Upper lobe of left lung (tissue), 6 donors: ENCODE measurements at regions not wholly inside any gene's neighbourhood (a gene's known extent, or its start where the extent isn't known, plus 50 kb on each side); places are given as distances from the start of the nearest gene placed in this dataset.

Experiments used
- ATAC-seq, 2 donors: fragments of 200-7000 bp; cut with Tn5 transposase; one replicate each; pipeline ENCODE4 v1.9.1; 2022; ENCODE audit warnings: mild to moderate bottlenecking in 2 of 2, moderate library complexity in 2 of 2; ENCODE audit not compliant: low FRiP score in 2 of 2
- DNase-seq, 2 donors: peaks; one replicate each; pipeline ENCODE4 v3.0.0-alpha.2; 2019 to 2020
- H3K27ac ChIP-seq, 4 donors: fragments of 200-600 bp; sonication (generic); one replicate each; pipeline ENCODE4 v1.5.1; 2016 to 2019
- H3K27me3 ChIP-seq, 4 donors: fragments of 200-600 bp; sonication (generic); one replicate each; pipeline ENCODE4 v1.5.1; 2017 to 2019
- H3K36me3 ChIP-seq, 4 donors: fragments of 200-600 bp; sonication (generic); one replicate each; pipeline ENCODE4 v1.5.1; 2016 to 2019
- H3K4me1 ChIP-seq, 4 donors: fragments of 200-600 bp; sonication (generic); one replicate each; pipeline ENCODE4 v1.5.1; 2018 to 2019
- H3K4me3 ChIP-seq, 4 donors: fragments of 200-600 bp; sonication (generic); one replicate each; pipeline ENCODE4 v1.5.1; 2017 to 2019; ENCODE audit warnings: mild to moderate bottlenecking in 2 of 4, moderate library complexity in 1 of 4
- H3K9me3 ChIP-seq, 4 donors: fragments of 200-600 bp; sonication (generic); one replicate each; pipeline ENCODE4 v1.5.1; 2018 to 2019
- CTCF ChIP-seq, 6 experiments: fragments of 450-650 bp in 4 of 6; fragments of 200-600 bp in 2 of 6; sonication (generic) in 2 of 6; IDR thresholded peaks; one replicate each; pipeline ENCODE4 v1.5.1; 2016 to 2019; ENCODE audit warnings: antibody characterized with exemption in 6 of 6
- EP300 ChIP-seq, 4 donors: sonication (generic); formaldehyde crosslinking; IDR thresholded peaks; one replicate each; pipeline ENCODE4 v1.5.1; 2017; ENCODE audit warnings: antibody characterized with exemption in 4 of 4, control low read depth in 2 of 4
- POLR2A ChIP-seq, 4 donors: fragments of 450-650 bp; IDR thresholded peaks; one replicate each; pipeline ENCODE4 v1.5.1; 2016 to 2017; ENCODE audit warnings: antibody characterized with exemption in 4 of 4, mild to moderate bottlenecking in 2 of 4
- POLR2AphosphoS5 ChIP-seq, 2 donors: sonication (generic); formaldehyde crosslinking; IDR thresholded peaks; one replicate each; pipeline ENCODE4 v1.5.1; 2017; ENCODE audit warnings: antibody characterized with exemption in 2 of 2
- WGBS, 2 donors: methylation state at CpG; one replicate each; pipeline ENCODE4 v1.1.5; 2017 to 2018; 5-methylcytosine and 5-hydroxymethylcytosine counted together
- donor health status: DM: no; HTN: no; CAD: no; lungs with moderate emphysema.
- donor health status: DM: no; HTN: yes; CAD: no; lungs with severe emphysema.

GRCh38 chr18:77482190-77483085, 232.8 kb downstream of the GALR1 start:
- peaks cover 0 to 4% (median 0%) of the 10 kb centered on the region in 4 donors for H3K4me1 ChIP-seq
- no peaks in the 10 kb centered on the region for H3K27me3 ChIP-seq
- WGBS, 2 donors, result 59 to 60% methylated on average over 10 of the region's 10 CpGs
- H3K4me3 ChIP-seq, result no peak overlapping the region
- no peak for ATAC-seq
- H3K36me3 ChIP-seq, result no peaks in the 10 kb centered on the region
- H3K9me3 ChIP-seq, result peaks cover 0 to 3% (median 0%) of the 10 kb centered on the region in 4 donors
- no peak for DNase-seq
- TF ChIP-seq CTCF (IDR thresholded peaks at IDR 0.05) (no peak), POLR2AphosphoS5 (IDR thresholded peaks at IDR 0.05) (no peak), EP300 (IDR thresholded peaks at IDR 0.05) (no peak), POLR2A (IDR thresholded peaks at IDR 0.05) (no peak)
- no peak overlapping the region for H3K27ac ChIP-seq

GRCh38 chr18:77486985-77487384, 237.3 kb downstream of the GALR1 start:
- 76 to 78% methylated on average over 3 of the region's 3 CpGs for WGBS, 2 donors
- DNase-seq, result no peak
- no peak overlapping the region for H3K4me3 ChIP-seq
- ATAC-seq, result no peak
- H3K27ac ChIP-seq, result no peak overlapping the region
- no peaks in the 10 kb centered on the region for H3K27me3 ChIP-seq
- peaks cover 0 to 3% (median 0%) of the 10 kb centered on the region in 4 donors for H3K9me3 ChIP-seq
- TF ChIP-seq EP300 (IDR thresholded peaks at IDR 0.05) (no peak), POLR2A (IDR thresholded peaks at IDR 0.05) (no peak), CTCF (IDR thresholded peaks at IDR 0.05) (no peak), POLR2AphosphoS5 (IDR thresholded peaks at IDR 0.05) (no peak)
- peaks cover 0 to 3% (median 0%) of the 10 kb centered on the region in 4 donors for H3K4me1 ChIP-seq
- no peaks in the 10 kb centered on the region for H3K36me3 ChIP-seq

DNA sequence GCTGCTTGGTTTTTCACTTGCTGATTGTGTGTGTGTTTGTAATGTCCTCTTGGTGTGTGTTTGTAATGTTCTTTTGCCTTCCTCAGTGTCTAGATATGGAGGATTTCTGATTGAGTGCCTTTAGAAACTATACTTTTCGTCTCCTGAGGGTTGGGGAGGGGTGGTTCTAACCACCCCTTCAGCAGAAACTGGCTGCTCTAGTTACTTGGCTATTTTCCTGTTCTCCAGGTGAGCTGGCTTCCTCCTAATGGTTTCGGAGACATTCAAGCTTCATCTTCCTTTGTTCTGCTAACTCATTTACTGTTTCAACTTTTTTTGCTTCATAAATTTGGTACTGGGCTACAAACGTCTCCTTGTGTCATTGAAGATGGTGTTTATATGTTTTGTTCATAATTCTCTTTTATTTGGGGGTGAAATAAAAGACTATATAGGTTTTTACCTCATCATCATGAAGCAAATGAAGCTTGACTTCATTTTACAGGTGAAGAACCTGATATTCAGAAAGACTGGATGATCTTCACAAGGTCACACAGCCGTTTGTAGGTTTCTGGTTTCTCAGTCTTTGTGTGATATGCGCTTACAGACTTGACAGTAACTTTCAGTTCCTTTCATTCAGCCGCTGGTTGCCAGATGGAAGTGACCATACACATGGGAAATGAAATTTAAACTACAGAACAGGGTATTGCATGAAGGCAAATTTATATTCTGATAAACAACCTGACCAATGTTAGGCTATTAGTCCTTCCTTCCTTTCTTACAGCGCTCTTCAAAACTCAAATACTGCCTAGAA, 238.5 kb downstream of the GALR1 start:
- no peak overlapping the region for H3K27ac ChIP-seq
- no peaks in the 10 kb centered on the region for H3K36me3 ChIP-seq
- WGBS, 2 donors, result 68 to 74% methylated on average over 7 of the region's 7 CpGs
- ATAC-seq (no peak), DNase-seq (no peak)
- H3K27me3 ChIP-seq, result no peaks in the 10 kb centered on the region
- TF ChIP-seq POLR2A (IDR thresholded peaks at IDR 0.05), result no peak
- TF ChIP-seq POLR2AphosphoS5 (IDR thresholded peaks at IDR 0.05), result no peak
- H3K9me3 ChIP-seq, result peaks cover 0 to 3% (median 0%) of the 10 kb centered on the region in 4 donors
- H3K4me1 ChIP-seq, result no peaks in the 10 kb centered on the region
- H3K4me3 ChIP-seq, result no peak overlapping the region

- H3K4me3 ChIP-seq, result no peak overlapping the region
- TF ChIP-seq POLR2A (IDR thresholded peaks at IDR 0.05) (no peak), EP300 (IDR thresholded peaks at IDR 0.05) (no peak), POLR2AphosphoS5 (IDR thresholded peaks at IDR 0.05) (no peak), CTCF (IDR thresholded peaks at IDR 0.05) (no peak)
- H3K4me1 ChIP-seq, result no peaks in the 10 kb centered on the region
- DNase-seq (no peak), ATAC-seq (no peak)
- no peaks in the 10 kb centered on the region for H3K27me3 ChIP-seq
- no peak overlapping the region for H3K27ac ChIP-seq
- WGBS, 2 donors, result 48% methylated on average over 5 of the region's 5 CpGs
- H3K9me3 ChIP-seq, result no peaks in the 10 kb centered on the region
- no peaks in the 10 kb centered on the region for H3K36me3 ChIP-seq
Measured at GRCh38 chr18:77495079-77495478, 245.4 kb downstream of the GALR1 start.

- WGBS, 2 donors, result 32 to 42% methylated on average over 1 of the region's 1 CpG
- Histone ChIP-seq H3K9me3 (no peaks in the 10 kb centered on the region), H3K27me3 (no peaks in the 10 kb centered on the region), H3K4me1 (no peaks in the 10 kb centered on the region), H3K27ac (no peak overlapping the region), H3K36me3 (no peaks in the 10 kb centered on the region), H3K4me3 (no peak overlapping the region)
- ATAC-seq (no peak), DNase-seq (no peak)
- TF ChIP-seq POLR2AphosphoS5 (IDR thresholded peaks at IDR 0.05), result no peak
- TF ChIP-seq CTCF (IDR thresholded peaks at IDR 0.05), result no peak
- no peak for TF ChIP-seq EP300 (IDR thresholded peaks at IDR 0.05)
- no peak for TF ChIP-seq POLR2A (IDR thresholded peaks at IDR 0.05)
Measured at GRCh38 chr18:77495982-77496690, 246.5 kb downstream of the GALR1 start.
